Sigmoid colon (tissue), 6 donors: ENCODE measurements at regions not wholly inside any gene's neighbourhood (a gene's known extent, or its start where the extent isn't known, plus 50 kb on each side); places are given as distances from the start of the nearest gene placed in this dataset.

Experiments
- DNase-seq: peaks from one replicate; pipeline ENCODE4 v3.0.0-alpha.2; 2019
- H3K27ac ChIP-seq, 4 donors: fragments of 200-600 bp; sonication (generic); one replicate each; pipeline ENCODE4 v1.5.1; 2016 to 2019; ENCODE audit warnings: mild to moderate bottlenecking in 1 of 4
- H3K27me3 ChIP-seq, 3 donors: fragments of 200-600 bp; sonication (generic); one replicate each; pipeline ENCODE4 v1.5.1; 2019; ENCODE audit warnings: mild to moderate bottlenecking in 1 of 3
- H3K36me3 ChIP-seq, 4 donors: fragments of 200-600 bp; sonication (generic); one replicate each; pipeline ENCODE4 v1.5.1; 2016 to 2019
- H3K4me1 ChIP-seq, 4 donors: fragments of 200-600 bp; sonication (generic); one replicate each; pipeline ENCODE4 v1.5.1; 2017 to 2019
- H3K4me3 ChIP-seq, 4 donors: fragments of 200-600 bp; sonication (generic); one replicate each; pipeline ENCODE4 v1.5.1; 2017 to 2019; ENCODE audit warnings: mild to moderate bottlenecking in 2 of 4, moderate library complexity in 1 of 4
- H3K9me3 ChIP-seq, 4 donors: fragments of 200-600 bp in 3 of 4; sonication (generic) in 3 of 4; one replicate each; pipeline versions ENCODE4 v1.5.1 to v1.6.1; 2013 to 2019
- EP300 ChIP-seq, 4 donors: sonication (generic); formaldehyde crosslinking; IDR thresholded peaks; one replicate each; pipeline ENCODE4 v1.6.1; 2017; ENCODE audit warnings: antibody characterized with exemption in 4 of 4
- POLR2A ChIP-seq, 2 donors: fragments of 450-650 bp; IDR thresholded peaks; one replicate each; pipeline ENCODE4 v1.6.1; 2016; ENCODE audit warnings: antibody characterized with exemption in 2 of 2, mild to moderate bottlenecking in 2 of 2, moderate library complexity in 2 of 2
- POLR2AphosphoS5 ChIP-seq, 4 donors: sonication (generic); formaldehyde crosslinking; IDR thresholded peaks; one replicate each; pipeline ENCODE4 v1.6.1; 2017; ENCODE audit warnings: antibody characterized with exemption in 4 of 4
- whole genome bisulfite sequencing, 2 donors: extraction: QIAGEN DNeasy Blood & Tissue Kit; methylation state at CpG; one replicate each; pipeline ENCODE4 v1.1.7; 2013; 5-methylcytosine and 5-hydroxymethylcytosine counted together
- intact Hi-C: fragments of 100-400 bp; cut with DNase I; formaldehyde crosslinking; loops from one replicate; pipeline ENCODE4 v1.15.1; 2023
- TF ChIP-seq, protein P1 (sequence below), 4 experiments: fragments of 450-650 bp in 3 of 4; fragments of 200-600 bp in 1 of 4; IDR thresholded peaks; one replicate each; pipeline ENCODE4 v1.5.1; 2016 to 2019; ENCODE audit warnings: antibody characterized with exemption in 4 of 4, mild to moderate bottlenecking in 3 of 4, moderate library complexity in 2 of 4
- donor health status: healthy with polysubstance abuse.
- donor health status: healthy.

DNA sequence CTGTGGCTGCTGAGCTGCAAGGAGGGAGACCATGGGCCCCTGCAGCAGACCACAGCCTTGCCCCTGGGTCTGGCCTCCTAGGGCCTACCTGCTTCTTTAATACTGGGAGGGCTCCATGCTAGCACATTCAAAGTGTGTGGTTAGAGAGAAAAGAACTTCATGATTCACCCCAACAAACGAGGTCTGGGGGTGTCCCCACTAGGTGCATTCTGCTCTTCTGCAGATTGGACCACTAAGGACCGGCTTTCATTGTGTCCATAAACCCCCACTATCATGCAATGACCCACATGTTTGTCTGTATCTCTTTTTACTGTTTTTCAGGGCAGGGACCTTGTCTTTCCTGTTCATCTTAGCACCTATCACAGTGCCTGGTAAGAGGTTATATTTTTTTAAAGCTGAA is 185.4 kb downstream of the OMA1 start:
- TF ChIP-seq POLR2AphosphoS5 (IDR thresholded peaks at IDR 0.05) (no peak), POLR2A (IDR thresholded peaks at IDR 0.05) (no peak), EP300 (IDR thresholded peaks at IDR 0.05) (no peak)
- TF ChIP-seq, protein P1, sequence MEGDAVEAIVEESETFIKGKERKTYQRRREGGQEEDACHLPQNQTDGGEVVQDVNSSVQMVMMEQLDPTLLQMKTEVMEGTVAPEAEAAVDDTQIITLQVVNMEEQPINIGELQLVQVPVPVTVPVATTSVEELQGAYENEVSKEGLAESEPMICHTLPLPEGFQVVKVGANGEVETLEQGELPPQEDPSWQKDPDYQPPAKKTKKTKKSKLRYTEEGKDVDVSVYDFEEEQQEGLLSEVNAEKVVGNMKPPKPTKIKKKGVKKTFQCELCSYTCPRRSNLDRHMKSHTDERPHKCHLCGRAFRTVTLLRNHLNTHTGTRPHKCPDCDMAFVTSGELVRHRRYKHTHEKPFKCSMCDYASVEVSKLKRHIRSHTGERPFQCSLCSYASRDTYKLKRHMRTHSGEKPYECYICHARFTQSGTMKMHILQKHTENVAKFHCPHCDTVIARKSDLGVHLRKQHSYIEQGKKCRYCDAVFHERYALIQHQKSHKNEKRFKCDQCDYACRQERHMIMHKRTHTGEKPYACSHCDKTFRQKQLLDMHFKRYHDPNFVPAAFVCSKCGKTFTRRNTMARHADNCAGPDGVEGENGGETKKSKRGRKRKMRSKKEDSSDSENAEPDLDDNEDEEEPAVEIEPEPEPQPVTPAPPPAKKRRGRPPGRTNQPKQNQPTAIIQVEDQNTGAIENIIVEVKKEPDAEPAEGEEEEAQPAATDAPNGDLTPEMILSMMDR (IDR thresholded peaks at IDR 0.05) = no peak
- Histone ChIP-seq H3K4me3 (no peak overlapping the region), H3K27me3 (no peaks in the 10 kb centered on the region), H3K27ac (no peak overlapping the region), H3K36me3 (no peaks in the 10 kb centered on the region), H3K4me1 (peaks cover 0 to 10% (median 5%) of the 10 kb centered on the region in 4 donors), H3K9me3 (no peaks in the 10 kb centered on the region)
- no peak for DNase-seq
- WGBS, 2 donors = 23 to 34% methylated on average over 2 of the region's 2 CpGs
- intact Hi-C loops = no loop called here

DNA sequence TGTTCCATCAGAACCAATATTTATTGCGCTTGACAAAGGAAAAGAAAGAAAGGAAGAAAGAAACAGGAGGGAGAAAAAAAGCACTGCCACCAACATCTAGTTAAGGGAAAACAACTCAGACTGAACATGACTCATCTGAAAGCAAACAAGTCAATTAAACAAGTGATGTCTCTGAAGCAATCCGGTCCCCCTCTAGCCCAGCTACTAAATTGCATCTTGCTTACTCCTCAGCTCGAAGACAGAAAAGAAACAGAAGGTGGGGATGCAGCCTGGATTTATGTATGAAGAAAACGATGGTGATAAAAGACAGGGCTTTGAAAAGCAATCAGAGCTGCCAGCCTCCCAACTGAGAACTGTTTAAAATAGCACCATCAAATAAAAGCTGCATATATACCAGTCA is 188.2 kb downstream of the OMA1 start:
- no peaks in the 10 kb centered on the region for H3K36me3 ChIP-seq
- H3K27me3 ChIP-seq = no peaks in the 10 kb centered on the region
- no peak overlapping the region for H3K27ac ChIP-seq
- DNase-seq = no peak
- 35 to 43% methylated on average over 4 of the region's 4 CpGs for WGBS, 2 donors
- no peak overlapping the region for H3K4me3 ChIP-seq
- TF ChIP-seq POLR2AphosphoS5 (IDR thresholded peaks at IDR 0.05) (no peak), POLR2A (IDR thresholded peaks at IDR 0.05) (no peak), EP300 (IDR thresholded peaks at IDR 0.05) (no peak)
- TF ChIP-seq, protein P1 (IDR thresholded peaks at IDR 0.05) = no peak
- no peaks in the 10 kb centered on the region for H3K9me3 ChIP-seq
- peaks cover 0 to 10% (median 5%) of the 10 kb centered on the region in 4 donors for H3K4me1 ChIP-seq
- intact Hi-C loops = no loop called here

DNA sequence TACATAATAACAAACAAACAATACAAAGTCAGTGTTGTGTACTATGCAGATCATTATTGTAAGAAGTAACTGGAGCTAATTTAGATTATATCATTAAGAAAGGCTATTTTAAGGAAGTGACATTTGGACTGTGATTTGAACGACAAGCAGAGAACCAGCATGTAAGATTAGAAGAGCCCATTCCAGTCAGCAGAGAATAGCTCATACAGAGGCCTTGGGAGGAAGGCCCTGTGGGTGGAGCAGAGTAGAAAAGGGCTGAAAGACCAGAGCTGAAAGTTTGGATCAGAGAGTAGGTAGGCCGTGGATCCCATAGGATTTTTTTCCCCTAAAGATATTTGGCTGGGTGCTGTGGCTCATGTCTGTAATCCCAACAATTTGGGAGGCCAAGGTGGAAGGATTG is 190.1 kb downstream of the OMA1 start:
- no peaks in the 10 kb centered on the region for H3K36me3 ChIP-seq
- 66 to 69% methylated on average over 2 of the region's 2 CpGs for WGBS, 2 donors

DNA sequence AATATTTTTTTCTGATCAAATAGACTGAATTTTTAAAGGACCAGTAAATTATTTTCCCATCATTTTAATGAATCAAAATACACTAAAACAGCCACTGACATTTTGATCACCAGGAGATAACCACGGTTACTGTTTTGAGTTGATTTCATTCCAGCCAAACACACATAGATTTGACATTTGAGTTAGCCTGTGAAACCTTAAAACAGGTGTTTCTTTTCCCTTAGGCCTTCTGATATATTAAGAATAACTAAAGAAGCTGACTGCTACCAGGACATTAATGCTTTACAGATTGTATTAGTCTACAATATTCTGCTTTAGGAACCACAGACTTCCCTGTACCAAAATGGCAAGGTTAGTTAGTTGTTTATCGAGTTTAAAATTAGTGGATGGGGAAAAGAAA is 193.4 kb downstream of the OMA1 start:
- TF ChIP-seq, protein P1 (IDR thresholded peaks at IDR 0.05) = no peak
- TF ChIP-seq POLR2A (IDR thresholded peaks at IDR 0.05) (no peak), EP300 (IDR thresholded peaks at IDR 0.05) (no peak), POLR2AphosphoS5 (IDR thresholded peaks at IDR 0.05) (no peak)
- WGBS, 2 donors = 84 to 92% methylated on average over 2 of the region's 2 CpGs
- H3K4me3 ChIP-seq = no peak overlapping the region
- no peaks in the 10 kb centered on the region for H3K27me3 ChIP-seq
- no peaks in the 10 kb centered on the region for H3K36me3 ChIP-seq
- intact Hi-C loops = no loop called here
- no peak for DNase-seq
- no peaks in the 10 kb centered on the region for H3K9me3 ChIP-seq
- H3K4me1 ChIP-seq = peaks cover 0 to 4% (median 2%) of the 10 kb centered on the region in 4 donors
- H3K27ac ChIP-seq = no peak overlapping the region

More for the DNA sequence above, 190.1 kb downstream of the OMA1 start:
- H3K9me3 ChIP-seq = no peaks in the 10 kb centered on the region
- intact Hi-C loops = no loop called here
- no peak for DNase-seq
- H3K27me3 ChIP-seq = no peaks in the 10 kb centered on the region
- no peak overlapping the region for H3K27ac ChIP-seq
- no peak overlapping the region for H3K4me3 ChIP-seq
- TF ChIP-seq POLR2AphosphoS5 (IDR thresholded peaks at IDR 0.05) (no peak), EP300 (IDR thresholded peaks at IDR 0.05) (no peak), POLR2A (IDR thresholded peaks at IDR 0.05) (no peak)
- TF ChIP-seq, protein P1 (IDR thresholded peaks at IDR 0.05) = no peak
- peaks cover 0 to 10% (median 5%) of the 10 kb centered on the region in 4 donors for H3K4me1 ChIP-seq

DNA sequence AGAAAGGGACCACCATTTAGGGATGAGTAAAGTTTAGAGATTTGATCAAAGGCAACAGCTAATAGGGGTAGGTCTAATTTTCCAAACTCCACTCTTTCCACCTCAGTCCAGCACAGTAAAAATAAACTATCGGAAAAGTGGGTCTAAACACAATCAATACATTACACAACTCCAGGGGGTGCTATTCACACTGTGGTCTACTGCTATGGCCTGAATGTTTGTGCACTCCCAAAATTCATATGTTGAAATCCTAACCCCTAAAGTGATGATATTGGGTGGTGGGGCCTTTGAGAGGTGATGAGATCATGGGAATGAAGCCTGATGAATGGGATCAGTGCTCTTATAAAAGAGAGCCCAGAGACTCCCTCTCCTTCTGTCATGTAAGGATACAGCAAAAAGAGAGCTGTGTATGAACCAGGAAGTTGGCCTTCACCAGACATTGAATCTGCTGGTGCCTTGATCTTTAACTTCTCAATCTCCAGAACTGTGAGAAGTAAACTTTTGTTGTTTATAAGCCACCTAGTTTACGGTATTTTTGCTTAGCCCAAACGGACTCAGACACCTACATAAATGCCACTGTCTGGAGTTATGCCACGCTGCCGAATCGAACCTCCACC is 193.9 kb downstream of the OMA1 start:
- no peak for DNase-seq
- intact Hi-C loops = no loop called here
- no peak overlapping the region for H3K4me3 ChIP-seq
- WGBS, 2 donors = 92 to 93% methylated on average over 6 of the region's 6 CpGs
- no peaks in the 10 kb centered on the region for H3K36me3 ChIP-seq
- H3K27me3 ChIP-seq = no peaks in the 10 kb centered on the region
- no peaks in the 10 kb centered on the region for H3K9me3 ChIP-seq
- TF ChIP-seq POLR2A (IDR thresholded peaks at IDR 0.05) (no peak), EP300 (IDR thresholded peaks at IDR 0.05) (no peak), POLR2AphosphoS5 (IDR thresholded peaks at IDR 0.05) (no peak)
- TF ChIP-seq, protein P1 (IDR thresholded peaks at IDR 0.05) = no peak
- H3K27ac ChIP-seq = no peak overlapping the region
- no peaks in the 10 kb centered on the region for H3K4me1 ChIP-seq
